Pulmonary artery endothelial cell (primary cell): ENCODE measurements at regions not wholly inside any gene's neighbourhood (a gene's known extent, or its start where the extent isn't known, plus 50 kb on each side); places are given as distances from the start of the nearest gene placed in this dataset.
A peak's percentile ranks its signal among the peaks of the same experiment; 100 is the strongest.

Experiments used
- DNase-seq: peaks from one replicate; pipeline ENCODE4 v3.0.0-alpha.2; 2011; ENCODE audit warnings: low read depth, low spot score

- DNase-seq, result no peak
Measured at GRCh38 chr9:89554307-89555035, 50.3 kb upstream of the GADD45G start.

DNA sequence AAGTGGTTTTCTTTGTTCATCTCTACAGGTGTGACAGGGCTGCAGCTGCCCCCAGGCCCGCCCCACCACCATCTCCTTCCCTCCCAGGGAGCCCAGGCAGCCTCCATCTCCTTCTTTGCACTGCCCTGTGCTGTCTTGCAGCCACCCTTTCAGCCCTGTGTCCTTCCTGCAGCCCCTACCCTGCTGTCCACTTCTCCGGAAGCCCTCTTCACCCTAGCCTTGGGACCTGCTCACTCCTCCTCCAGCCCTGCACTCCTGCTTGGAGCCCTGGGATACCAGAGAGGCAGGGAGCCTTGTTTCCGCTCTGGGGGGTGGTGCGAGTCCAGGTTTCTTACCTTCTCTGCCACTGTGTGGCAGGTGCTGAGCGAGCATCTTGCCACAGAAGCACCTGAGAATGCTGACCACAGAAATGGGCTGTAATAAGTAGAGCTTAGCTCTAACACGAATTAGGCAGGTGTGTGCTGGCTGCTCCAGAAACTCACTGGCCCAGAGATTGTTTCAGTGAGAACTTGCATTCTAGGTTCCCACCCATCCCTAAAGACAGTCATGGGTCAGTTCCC, 51.3 kb upstream of the GADD45G start:
- DNase-seq, result no peak

DNA sequence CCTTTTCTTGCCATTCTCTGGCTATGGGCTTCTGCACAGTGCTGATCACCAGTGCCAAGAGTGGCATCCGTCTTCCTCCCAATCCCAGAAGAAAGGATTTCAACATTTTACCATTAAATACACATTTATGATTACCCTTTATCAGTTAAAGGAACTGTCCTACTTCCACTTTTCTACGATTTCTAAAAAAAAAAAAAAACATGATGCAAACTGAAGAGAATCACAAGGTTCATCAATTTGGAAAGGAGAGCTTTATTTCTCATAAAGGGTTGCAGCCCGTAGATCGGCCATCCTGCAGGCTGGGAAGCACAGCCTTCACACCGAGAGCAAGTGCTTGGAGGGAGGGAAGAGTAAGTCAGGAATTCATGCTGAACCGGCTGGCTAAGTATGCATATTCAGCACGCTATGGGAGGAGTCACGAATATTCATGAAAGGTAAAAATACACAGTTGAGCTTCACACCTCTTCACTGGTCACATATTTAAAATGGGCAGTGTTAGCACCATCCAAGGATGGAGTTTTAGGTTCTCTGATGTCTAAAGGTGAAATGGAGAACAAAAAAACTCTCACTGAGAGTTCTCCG, 52.5 kb upstream of the SEMA4D start:
- no peak for DNase-seq

GRCh38 chr9:89549031-89549644, 51.2 kb upstream of the SEMA4D start:
- DNase-seq, result peak; percentile 20

GRCh38 chr9:89548071-89548638, 50.2 kb upstream of the SEMA4D start:
- DNase-seq, result no peak
